GM12892 (cell line): ENCODE measurements at regions not wholly inside any gene's neighbourhood (a gene's known extent, or its start where the extent isn't known, plus 50 kb on each side); places are given as distances from the start of the nearest gene placed in this dataset.

Source experiments
- DNase-seq: peaks from one replicate; pipeline ENCODE4 v3.0.0; 2011; ENCODE audit not compliant: insufficient read length
- FAIRE-seq: peaks from 2 replicates; lab custom pipeline; 2011; peaks lifted over from hg19 to GRCh38; lab: Jason Lieb, UNC
- POLR2A ChIP-seq: IDR thresholded peaks from 2 replicates; pipeline ENCODE4 v1.6.1; 2011; ENCODE audit warnings: low read depth, low read length, control low read depth
- POLR2AphosphoS5 ChIP-seq: IDR thresholded peaks from 2 replicates; pipeline ENCODE4 v1.6.1; 2011; ENCODE audit warnings: low read depth, low read length, control low read depth
- TAF1 ChIP-seq: IDR thresholded peaks from 2 replicates; pipeline ENCODE4 v1.6.1; 2011; ENCODE audit warnings: low read depth, mild to moderate bottlenecking, control low read depth, low read length, borderline replicate concordance

GRCh38 chr19:29429581-29429980 lies 96.2 kb upstream of the VSTM2B start:
- DNase-seq = no peak
- no peak for FAIRE-seq
- TF ChIP-seq POLR2A (no peak), POLR2AphosphoS5 (no peak), TAF1 (no peak)

GRCh38 chr19:29431332-29431731 lies 94.5 kb upstream of the VSTM2B start:
- no peak for TF ChIP-seq POLR2A
- TF ChIP-seq POLR2AphosphoS5 = no peak
- no peak for TF ChIP-seq TAF1
- DNase-seq (no peak), FAIRE-seq (no peak)

GRCh38 chr19:29432677-29433076 lies 93.1 kb upstream of the VSTM2B start:
- TF ChIP-seq POLR2A (no peak), TAF1 (no peak), POLR2AphosphoS5 (no peak)
- FAIRE-seq (no peak), DNase-seq (no peak)

- TF ChIP-seq POLR2AphosphoS5 (no peak), TAF1 (no peak), POLR2A (no peak)
- no peak for FAIRE-seq
These were observed 89.1 kb upstream of the VSTM2B start for GRCh38 chr19:29436591-29437103.

GRCh38 chr19:29439021-29439420 lies 86.8 kb upstream of the VSTM2B start:
- TF ChIP-seq POLR2AphosphoS5 (no peak), TAF1 (no peak), POLR2A (no peak)
- no peak for FAIRE-seq
- DNase-seq = no peak

More at GRCh38 chr19:29436591-29437103, 89.1 kb upstream of the VSTM2B start:
- DNase-seq = no peak

GRCh38 chr19:29439688-29440550 lies 85.9 kb upstream of the VSTM2B start:
- DNase-seq (no peak), FAIRE-seq (no peak)
- TF ChIP-seq POLR2A (no peak), POLR2AphosphoS5 (no peak), TAF1 (no peak)

GRCh38 chr19:29442094-29442493 lies 83.7 kb upstream of the VSTM2B start:
- FAIRE-seq (no peak), DNase-seq (no peak)
- TF ChIP-seq POLR2A (no peak), POLR2AphosphoS5 (no peak), TAF1 (no peak)

- no peak for DNase-seq
- no peak for FAIRE-seq
- TF ChIP-seq POLR2AphosphoS5 = no peak
- no peak for TF ChIP-seq POLR2A
- no peak for TF ChIP-seq TAF1
These were observed 82.9 kb upstream of the VSTM2B start for GRCh38 chr19:29442910-29443309.

GRCh38 chr19:29445246-29445645 lies 80.5 kb upstream of the VSTM2B start:
- FAIRE-seq (no peak), DNase-seq (no peak)

GRCh38 chr19:29446361-29446760 lies 79.4 kb upstream of the VSTM2B start:
- DNase-seq (no peak), FAIRE-seq (no peak)
- TF ChIP-seq POLR2A = no peak
- TF ChIP-seq TAF1 = no peak
- no peak for TF ChIP-seq POLR2AphosphoS5

More at GRCh38 chr19:29445246-29445645, 80.5 kb upstream of the VSTM2B start:
- TF ChIP-seq POLR2A = no peak
- TF ChIP-seq TAF1 = no peak
- TF ChIP-seq POLR2AphosphoS5 = no peak

GRCh38 chr19:29448046-29448445 lies 77.7 kb upstream of the VSTM2B start:
- TF ChIP-seq POLR2A (no peak), TAF1 (no peak), POLR2AphosphoS5 (no peak)
- no peak for FAIRE-seq
- DNase-seq = no peak
